Gastrocnemius medialis (tissue), 4 donors: ENCODE measurements at regions not wholly inside any gene's neighbourhood (a gene's known extent, or its start where the extent isn't known, plus 50 kb on each side); places are given as distances from the start of the nearest gene placed in this dataset.

Experiments used
- POLR2A ChIP-seq, 2 donors: fragments of 450-650 bp; IDR thresholded peaks; one replicate each; pipeline ENCODE4 v1.6.1; 2017; ENCODE audit warnings: antibody characterized with exemption in 2 of 2, mild to moderate bottlenecking in 2 of 2, moderate library complexity in 2 of 2
- TF ChIP-seq, protein P1 (sequence below), 5 experiments: fragments of 450-650 bp in 3 of 5; fragments of 200-600 bp in 2 of 5; sonication (generic) in 2 of 5; IDR thresholded peaks in 4 of 5; conservative IDR thresholded peaks in 1 of 5; 1 replicate in 4 of 5; 2 replicates in 1 of 5; pipeline ENCODE4 v1.5.1; 2016 to 2019; ENCODE audit warnings: antibody characterized with exemption in 5 of 5, mild to moderate bottlenecking in 3 of 5, moderate library complexity in 3 of 5

DNA sequence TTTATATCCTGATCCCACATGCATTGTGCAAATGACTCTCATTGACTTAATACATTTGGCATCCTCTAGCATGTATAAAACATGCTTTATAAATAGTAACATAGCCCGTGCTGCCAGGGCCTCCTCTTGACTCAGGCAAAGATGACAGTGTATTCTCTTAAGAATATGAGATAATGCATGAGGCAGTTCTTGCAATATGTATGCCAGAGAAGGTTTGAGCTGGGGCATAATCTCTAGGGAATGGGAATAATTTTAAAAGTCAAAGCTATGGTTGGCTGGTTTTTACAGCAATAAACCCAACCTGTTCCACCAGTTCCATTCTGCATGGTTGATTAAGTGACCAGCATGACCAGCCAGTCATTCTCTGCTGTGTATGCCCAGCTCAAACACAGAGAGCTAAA lies 179.0 kb upstream of the PFN2 start:
- TF ChIP-seq, protein P1, sequence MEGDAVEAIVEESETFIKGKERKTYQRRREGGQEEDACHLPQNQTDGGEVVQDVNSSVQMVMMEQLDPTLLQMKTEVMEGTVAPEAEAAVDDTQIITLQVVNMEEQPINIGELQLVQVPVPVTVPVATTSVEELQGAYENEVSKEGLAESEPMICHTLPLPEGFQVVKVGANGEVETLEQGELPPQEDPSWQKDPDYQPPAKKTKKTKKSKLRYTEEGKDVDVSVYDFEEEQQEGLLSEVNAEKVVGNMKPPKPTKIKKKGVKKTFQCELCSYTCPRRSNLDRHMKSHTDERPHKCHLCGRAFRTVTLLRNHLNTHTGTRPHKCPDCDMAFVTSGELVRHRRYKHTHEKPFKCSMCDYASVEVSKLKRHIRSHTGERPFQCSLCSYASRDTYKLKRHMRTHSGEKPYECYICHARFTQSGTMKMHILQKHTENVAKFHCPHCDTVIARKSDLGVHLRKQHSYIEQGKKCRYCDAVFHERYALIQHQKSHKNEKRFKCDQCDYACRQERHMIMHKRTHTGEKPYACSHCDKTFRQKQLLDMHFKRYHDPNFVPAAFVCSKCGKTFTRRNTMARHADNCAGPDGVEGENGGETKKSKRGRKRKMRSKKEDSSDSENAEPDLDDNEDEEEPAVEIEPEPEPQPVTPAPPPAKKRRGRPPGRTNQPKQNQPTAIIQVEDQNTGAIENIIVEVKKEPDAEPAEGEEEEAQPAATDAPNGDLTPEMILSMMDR (IDR thresholded peaks at IDR 0.05 in 4 of 5, conservative IDR thresholded peaks at IDR 0.05 in 1 of 5), result no peak
- TF ChIP-seq POLR2A (IDR thresholded peaks at IDR 0.05), result peak in 1 of 2 donors; percentile 24
